ENCODE measurements at regions not wholly inside any gene's neighbourhood (a gene's known extent, or its start where the extent isn't known, plus 50 kb on each side); places are given as distances from the start of the nearest gene placed in this dataset.

DNA sequence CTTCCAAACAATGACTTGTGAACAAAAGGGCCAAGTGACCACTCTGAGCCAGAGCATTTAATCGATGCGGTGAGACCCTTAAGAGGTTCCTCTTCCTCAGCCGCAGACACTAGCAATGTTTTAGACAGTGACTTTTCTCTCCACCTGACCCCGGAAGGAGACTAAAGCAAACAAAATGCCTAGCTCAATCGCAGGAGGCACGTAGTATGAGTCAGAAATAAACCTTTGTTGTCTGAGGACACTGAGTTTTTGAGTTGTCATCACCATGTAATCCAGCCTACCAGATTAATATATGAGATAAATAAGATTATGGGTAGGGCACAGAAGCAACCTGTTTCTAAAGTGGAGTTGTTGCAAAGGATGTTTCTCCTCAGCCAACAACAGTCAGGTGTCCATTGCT, 326.2 kb upstream of the DUSP10 start:
- H3K4me3 ChIP-seq (replicated peaks; ENCODE audit: low read depth, low read length), result no peak overlapping the region
- no peaks in the 10 kb centered on the region for H3K27me3 ChIP-seq (replicated peaks; ENCODE audit: control insufficient read depth, insufficient read depth, low read length)
- TF ChIP-seq, protein P1, sequence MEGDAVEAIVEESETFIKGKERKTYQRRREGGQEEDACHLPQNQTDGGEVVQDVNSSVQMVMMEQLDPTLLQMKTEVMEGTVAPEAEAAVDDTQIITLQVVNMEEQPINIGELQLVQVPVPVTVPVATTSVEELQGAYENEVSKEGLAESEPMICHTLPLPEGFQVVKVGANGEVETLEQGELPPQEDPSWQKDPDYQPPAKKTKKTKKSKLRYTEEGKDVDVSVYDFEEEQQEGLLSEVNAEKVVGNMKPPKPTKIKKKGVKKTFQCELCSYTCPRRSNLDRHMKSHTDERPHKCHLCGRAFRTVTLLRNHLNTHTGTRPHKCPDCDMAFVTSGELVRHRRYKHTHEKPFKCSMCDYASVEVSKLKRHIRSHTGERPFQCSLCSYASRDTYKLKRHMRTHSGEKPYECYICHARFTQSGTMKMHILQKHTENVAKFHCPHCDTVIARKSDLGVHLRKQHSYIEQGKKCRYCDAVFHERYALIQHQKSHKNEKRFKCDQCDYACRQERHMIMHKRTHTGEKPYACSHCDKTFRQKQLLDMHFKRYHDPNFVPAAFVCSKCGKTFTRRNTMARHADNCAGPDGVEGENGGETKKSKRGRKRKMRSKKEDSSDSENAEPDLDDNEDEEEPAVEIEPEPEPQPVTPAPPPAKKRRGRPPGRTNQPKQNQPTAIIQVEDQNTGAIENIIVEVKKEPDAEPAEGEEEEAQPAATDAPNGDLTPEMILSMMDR (IDR thresholded peaks at IDR 0.05; ENCODE audit: insufficient read depth, low read length, poor library complexity, severe bottlenecking), result no peak
- no peak for DNase-seq (ENCODE audit: extremely low read depth, insufficient read length)
- no peaks in the 10 kb centered on the region for H3K36me3 ChIP-seq (ENCODE audit: control insufficient read depth, insufficient read depth, low read length)

DNA sequence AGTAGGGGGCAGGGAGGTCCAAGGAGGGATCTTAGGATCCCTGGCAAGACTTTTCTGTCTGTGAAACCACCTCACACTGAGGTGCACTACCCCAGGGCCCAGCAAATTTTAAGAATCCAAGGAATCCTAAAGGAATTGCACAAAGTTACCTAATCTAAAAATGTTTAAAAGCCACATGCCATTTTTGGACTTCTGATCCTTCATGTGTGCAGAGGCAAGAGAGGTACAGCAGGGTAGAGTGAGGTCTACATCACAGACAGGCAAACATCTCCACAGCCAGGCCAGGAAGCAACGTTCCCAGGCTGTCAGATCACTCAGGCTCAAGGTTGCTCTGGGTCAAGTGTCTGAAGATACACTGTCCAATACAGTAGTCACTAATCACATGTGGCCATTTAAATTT, 324.6 kb upstream of the DUSP10 start:
- no peaks in the 10 kb centered on the region for H3K27me3 ChIP-seq (replicated peaks; ENCODE audit: control insufficient read depth, insufficient read depth, low read length)
- no peaks in the 10 kb centered on the region for H3K36me3 ChIP-seq (ENCODE audit: control insufficient read depth, insufficient read depth, low read length)
- TF ChIP-seq, protein P1 (IDR thresholded peaks at IDR 0.05; ENCODE audit: insufficient read depth, low read length, poor library complexity, severe bottlenecking), result no peak
- no peak for DNase-seq (ENCODE audit: extremely low read depth, insufficient read length)
- no peak overlapping the region for H3K4me3 ChIP-seq (replicated peaks; ENCODE audit: low read depth, low read length)

DNA sequence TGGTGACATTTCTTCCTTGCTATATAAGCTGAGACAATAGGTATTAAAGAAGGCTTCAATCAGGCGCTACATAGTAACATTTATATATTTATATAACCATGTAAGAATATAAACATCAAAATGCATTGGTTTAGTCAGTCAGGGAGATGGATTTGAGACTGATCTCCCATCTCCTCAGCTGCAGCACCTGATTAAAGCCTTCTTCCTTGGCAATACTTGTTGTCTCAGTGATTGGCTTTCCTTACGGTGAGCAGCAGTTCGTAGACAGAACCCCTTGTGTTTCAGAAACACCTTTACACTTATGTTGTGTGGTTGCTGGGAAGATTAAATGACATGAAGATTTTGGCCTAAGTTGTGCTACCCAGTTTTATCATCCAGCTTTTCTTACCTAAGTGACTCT, 323.3 kb upstream of the DUSP10 start:
- H3K36me3 ChIP-seq (ENCODE audit: control insufficient read depth, insufficient read depth, low read length), result no peaks in the 10 kb centered on the region
- TF ChIP-seq, protein P1 (IDR thresholded peaks at IDR 0.05; ENCODE audit: insufficient read depth, low read length, poor library complexity, severe bottlenecking), result no peak
- H3K4me3 ChIP-seq (replicated peaks; ENCODE audit: low read depth, low read length), result no peak overlapping the region
- no peaks in the 10 kb centered on the region for H3K27me3 ChIP-seq (replicated peaks; ENCODE audit: control insufficient read depth, insufficient read depth, low read length)
- DNase-seq (ENCODE audit: extremely low read depth, insufficient read length), result no peak

DNA sequence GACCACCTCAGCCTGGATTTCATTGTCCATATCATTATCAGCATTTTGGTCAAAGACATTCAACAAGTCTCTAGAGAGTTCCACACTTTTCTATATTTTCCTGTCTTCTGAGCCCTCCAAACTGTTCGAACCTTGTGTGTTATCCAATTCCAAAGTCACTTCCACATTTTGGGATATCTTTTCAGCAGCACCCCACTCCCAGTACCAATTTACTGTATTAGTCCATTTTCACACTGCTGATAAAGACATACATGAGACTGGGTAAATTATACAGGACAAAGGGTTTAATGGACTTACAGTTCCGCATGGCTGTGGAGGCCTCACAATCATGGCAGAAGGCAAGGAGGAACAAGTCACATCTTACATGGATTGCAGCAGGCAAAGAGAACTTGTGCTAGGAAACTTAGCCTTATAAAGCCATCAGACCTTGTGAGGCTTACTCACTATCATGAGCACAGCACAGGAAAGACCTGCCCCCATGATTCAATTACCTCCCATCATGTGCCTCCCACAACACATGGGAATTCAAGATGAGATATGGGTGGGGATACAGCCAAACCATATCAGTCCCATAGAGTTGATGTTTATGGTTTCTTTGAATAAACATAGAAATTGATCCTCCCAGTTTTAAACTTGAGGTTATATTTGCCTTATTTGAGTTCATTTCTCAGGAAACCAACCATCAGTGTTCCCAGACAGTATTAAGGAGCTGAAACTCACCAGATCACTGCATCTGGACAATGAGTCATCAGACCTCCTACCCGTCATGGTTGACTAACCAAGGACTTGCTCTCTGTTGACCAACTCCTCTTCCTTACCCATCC, 322.7 kb upstream of the DUSP10 start:
- Histone ChIP-seq H3K36me3 (ENCODE audit: control insufficient read depth, insufficient read depth, low read length) (no peaks in the 10 kb centered on the region), H3K4me3 (replicated peaks; ENCODE audit: low read depth, low read length) (no peak overlapping the region), H3K27me3 (replicated peaks; ENCODE audit: control insufficient read depth, insufficient read depth, low read length) (no peaks in the 10 kb centered on the region)
- TF ChIP-seq, protein P1 (IDR thresholded peaks at IDR 0.05; ENCODE audit: insufficient read depth, low read length, poor library complexity, severe bottlenecking), result no peak
- no peak for DNase-seq (ENCODE audit: extremely low read depth, insufficient read length)

DNA sequence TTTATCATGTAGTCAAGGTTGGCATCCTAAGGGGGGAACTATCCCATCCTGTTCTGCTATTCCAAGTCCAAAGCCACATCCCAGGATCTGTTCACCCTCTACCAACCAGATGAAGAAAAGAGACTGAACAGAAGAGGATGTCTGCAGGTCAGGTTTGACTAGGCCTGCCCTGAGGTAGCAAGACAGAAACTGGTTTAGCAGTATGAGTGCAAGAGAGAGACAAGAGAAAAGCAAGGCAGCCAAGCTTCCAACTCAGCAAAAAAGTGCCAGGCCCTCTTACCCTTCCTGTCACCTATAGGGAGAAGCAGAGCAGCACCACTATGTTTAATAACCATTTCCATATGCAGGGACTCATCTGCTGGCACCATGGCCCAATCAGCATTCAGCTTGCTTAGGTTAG, 320.8 kb upstream of the DUSP10 start:
- Histone ChIP-seq H3K36me3 (ENCODE audit: control insufficient read depth, insufficient read depth, low read length) (no peaks in the 10 kb centered on the region), H3K27me3 (replicated peaks; ENCODE audit: control insufficient read depth, insufficient read depth, low read length) (no peaks in the 10 kb centered on the region), H3K4me3 (replicated peaks; ENCODE audit: low read depth, low read length) (no peak overlapping the region)
- TF ChIP-seq, protein P1 (IDR thresholded peaks at IDR 0.05; ENCODE audit: insufficient read depth, low read length, poor library complexity, severe bottlenecking), result no peak
- DNase-seq (ENCODE audit: extremely low read depth, insufficient read length), result no peak

All from GM06990 (cell line).